Stimulated activated CD8-positive, alpha-beta memory T cell treated with anti-CD3 and anti-CD28 coated beads, Interleukin-4, amount 100 ng/mL, for 24 hours (primary cell): ENCODE measurements at regions not wholly inside any gene's neighbourhood (a gene's known extent, or its start where the extent isn't known, plus 50 kb on each side); places are given as distances from the start of the nearest gene placed in this dataset.
"Not testable (repeated sequence)": the region's sequence is repeated elsewhere in the genome, so short reads cannot be mapped to it uniquely, and the experiment has no call there.

Experiments
- DNase-seq: peaks from one replicate; pipeline ENCODE4 v3.0.0-alpha.2; 2020; ENCODE audit warnings: low read depth

DNA sequence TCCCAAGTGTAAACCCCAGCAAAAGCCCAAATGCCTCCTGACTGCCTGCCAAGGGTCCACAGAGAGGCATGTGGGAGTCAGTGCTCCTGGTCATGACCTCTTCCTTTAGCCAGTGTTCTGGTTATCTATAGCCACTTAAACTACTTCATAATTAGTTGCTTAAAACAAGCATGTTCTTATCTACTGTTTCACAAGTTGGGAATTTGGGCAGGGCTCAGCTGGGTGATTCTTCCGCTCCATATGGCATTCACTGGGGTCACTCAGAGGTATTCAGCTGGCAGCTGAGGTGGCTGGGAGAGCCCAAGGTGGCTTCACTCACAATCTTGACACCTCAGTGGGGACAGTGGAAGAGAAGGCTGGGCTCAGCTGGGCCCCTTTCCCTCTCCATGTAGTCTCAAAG is 184.0 kb upstream of the RGS6 start:
- no peak for DNase-seq

DNA sequence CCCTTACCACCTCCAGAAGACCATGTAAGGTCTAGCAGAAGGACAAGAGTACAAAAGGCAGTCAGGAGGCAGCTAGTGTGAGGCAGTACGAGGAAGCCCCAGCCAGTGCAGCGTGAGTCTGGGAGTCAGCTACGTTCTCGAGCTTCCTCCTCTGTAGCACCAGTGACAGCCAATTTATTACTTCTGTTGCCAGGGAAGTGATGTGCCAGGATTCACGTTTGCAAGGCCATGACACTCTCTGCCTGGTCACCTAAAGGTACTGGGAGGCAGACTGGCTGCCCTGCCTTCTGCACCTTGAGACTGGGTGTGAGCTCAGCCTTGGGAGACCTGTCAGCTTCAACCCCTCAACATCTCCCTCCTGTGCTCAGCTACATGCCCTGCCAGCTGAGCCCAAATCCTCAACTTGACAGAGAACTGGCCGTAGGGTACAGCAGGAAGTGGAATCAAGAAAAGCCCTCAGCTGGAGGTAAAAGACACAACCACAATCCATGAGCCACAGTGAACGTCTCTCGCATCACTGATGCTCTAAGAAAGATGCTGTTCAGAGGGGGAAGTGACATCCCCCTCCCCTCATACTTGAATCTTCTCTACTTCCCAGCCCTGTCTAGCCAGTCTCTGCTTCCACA is 182.5 kb upstream of the RGS6 start:
- no peak for DNase-seq

DNA sequence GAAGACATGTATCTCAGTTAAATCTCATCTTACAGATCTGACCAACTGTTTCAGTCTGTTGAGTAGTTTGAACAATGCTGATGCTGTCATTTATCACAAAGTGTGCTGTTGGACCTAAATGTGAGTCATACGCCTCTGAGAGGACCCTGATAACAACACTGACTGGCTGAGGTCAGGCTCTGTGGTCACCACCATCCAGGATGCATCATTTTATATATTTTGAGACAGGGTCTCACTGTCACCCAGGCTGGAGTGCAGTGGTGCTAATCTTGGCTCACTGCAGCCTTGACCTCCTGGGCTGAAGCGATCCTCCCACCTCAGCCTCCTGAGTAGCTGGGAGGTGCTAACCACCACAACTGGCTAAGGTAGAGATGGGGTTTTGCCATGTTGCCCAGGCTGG is 181.0 kb upstream of the RGS6 start:
- no peak for DNase-seq

DNA sequence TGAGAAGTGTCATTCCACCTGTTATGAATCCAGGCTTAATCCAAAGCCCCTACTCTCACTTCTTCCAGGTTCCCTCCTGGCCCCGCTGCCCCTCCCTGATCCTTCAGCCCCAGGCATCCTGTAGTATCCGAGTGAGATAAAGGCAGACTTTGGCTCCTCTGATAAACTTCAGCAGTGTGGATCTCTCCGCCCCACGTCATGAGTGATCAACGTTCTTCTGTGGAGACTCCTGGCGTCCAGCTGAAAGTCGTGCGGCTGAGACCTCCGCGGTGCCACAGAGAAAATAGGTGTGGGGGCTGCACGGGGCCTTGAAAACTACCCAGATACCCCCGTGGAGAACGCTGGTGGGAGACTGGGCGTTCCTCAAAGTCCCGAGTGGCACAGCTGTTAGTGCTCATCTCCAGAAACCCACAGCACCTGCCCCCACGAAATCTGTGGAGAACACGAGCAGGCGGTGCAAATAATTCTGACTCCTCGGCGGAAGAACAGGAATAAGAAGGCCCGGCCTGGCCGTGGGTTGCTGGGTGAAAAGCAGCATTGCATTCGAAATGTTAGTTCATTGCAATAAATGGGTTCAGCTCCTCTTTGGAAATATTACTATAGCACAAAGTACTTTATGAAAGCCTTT is 180.0 kb upstream of the RGS6 start:
- DNase-seq = no peak

DNA sequence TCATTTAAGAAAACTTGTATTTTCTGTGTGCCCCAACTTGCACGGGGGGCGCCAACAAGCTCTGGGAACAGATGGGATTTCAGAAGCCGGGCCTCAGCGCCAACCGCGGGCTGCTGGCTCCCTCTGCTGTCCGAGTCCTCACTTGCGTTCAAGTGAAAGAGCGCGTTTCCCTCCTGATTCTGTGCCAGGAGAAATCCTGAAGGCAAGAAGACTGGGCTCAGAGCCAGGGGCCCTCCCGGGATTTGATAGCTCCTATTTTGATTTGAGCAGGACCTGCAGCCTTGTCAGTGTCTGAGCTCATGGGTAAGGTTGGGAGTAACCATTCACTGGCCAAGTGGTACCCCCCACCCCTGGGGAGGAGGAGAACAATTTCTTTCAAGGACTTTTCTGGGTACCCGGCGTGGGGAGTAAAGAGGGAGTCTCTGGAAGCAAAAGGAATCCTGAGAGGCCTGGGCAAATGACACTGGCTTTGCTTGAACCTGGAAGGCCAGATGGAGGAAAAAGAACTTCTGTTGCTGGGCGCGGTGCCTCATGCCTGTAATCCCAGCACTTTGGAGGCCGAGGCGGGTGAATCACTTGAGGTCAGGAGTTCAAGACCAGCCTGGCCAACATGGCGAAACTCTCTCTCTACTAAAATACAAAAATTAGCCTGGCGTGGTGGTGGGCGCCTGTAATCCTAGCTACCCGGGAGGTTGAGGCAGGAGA is 179.0 kb upstream of the RGS6 start:
- peak; percentile 57 for DNase-seq

DNA sequence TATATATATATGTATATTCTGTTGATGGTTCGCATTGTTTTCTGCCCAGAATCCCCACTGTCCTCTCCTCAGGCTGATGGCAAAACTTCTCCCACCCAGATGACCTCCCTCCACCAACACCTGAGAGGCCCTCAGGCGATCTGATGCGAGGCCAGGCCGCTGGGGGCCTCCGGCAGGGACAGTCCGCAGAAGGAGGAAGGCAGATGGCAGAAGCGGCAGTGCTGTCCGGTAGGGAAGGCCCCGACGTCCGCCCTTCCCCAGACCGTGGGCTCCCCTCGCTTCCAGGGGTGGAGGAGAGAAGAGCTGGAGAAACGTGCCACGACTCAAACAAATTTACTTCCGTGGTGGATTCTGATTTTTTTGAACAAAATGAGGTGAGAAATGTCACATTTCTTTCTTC is 178.3 kb upstream of the RGS6 start:
- no peak for DNase-seq

DNA sequence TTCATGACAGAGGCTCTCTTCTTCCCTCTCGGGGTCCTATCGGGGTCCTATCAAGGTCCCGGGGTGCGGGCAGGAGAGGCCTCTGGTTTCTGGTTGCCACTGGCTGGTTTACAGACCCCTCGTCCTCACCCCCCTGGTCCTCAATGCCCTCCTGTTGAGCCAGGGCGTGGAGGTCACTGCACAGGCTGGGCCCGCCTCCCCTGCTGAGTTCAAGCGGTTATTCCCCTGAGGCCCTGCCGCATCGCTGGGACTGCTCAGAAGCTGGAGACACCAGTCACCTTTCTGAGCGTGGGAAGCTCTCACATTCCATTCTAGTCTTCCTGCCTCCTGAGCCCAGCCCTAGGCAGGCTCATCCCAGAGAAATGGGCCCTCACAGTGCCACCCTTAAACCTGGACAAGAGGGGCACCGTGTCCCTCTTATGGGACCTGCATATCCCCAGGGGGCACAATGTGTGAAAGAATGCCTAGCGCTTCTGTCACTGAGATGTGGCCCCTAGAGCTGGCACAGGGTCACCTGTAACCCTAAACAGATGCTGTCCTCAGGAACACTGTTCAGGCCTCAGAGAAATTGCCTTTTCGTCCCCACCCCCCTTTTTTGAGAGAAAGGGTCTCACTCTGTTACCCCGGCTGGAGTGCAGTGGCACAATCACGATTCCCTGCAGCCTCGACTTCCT is 177.7 kb upstream of the RGS6 start:
- DNase-seq = no peak

DNA sequence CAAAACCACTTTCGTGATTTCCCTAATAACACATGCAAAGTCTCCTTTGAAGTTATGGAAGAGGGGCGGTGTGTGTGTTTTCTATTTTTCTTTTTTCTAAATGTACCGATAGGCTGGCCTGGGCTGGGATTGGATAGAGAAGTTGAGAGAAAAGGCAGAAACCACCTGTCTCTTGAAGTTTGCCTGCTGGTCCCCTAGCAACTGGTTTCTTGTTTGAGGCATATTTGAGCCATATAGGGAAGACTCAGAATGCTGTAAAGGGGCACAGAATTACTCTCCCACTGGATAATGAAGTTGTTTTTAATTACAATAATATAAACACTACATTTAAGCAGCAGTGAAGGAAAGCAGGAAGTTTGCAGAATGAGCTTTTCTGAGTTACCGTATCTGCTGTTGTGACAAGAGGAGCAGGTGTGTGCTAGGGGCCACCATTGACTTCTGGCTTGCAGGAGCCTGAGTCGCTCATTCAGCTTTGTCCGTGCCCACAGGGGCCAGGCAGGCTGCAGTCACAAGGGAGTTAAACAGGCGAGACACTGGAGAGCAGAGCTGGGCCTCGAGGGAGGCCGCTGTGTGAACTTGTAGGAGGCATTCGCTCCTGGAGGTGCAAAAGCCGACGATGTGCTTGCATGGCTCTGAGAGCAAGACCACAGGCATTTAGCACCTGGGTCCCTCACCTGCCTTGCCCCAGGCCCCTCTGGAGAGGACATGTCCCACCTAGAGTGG is 173.8 kb upstream of the RGS6 start:
- no peak for DNase-seq

DNA sequence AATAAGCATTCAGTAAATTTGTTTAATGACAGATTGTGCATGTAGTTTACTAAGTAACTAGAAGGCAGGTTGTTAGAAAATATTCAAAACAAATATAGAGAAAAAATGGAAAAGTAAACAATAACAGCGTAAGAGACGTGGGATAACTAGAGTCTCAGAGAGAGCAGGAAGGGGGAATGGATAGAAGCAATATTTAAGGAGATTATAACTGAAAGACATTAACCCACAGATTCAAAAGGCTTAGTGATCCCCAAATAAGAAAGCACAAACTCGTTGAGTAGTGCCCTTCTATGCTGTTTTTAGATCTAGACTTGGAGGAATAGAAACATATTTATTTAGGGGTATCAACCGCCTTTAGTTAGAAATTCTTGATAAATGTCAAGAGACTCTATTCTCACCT is 169.7 kb upstream of the RGS6 start:
- no peak for DNase-seq

DNA sequence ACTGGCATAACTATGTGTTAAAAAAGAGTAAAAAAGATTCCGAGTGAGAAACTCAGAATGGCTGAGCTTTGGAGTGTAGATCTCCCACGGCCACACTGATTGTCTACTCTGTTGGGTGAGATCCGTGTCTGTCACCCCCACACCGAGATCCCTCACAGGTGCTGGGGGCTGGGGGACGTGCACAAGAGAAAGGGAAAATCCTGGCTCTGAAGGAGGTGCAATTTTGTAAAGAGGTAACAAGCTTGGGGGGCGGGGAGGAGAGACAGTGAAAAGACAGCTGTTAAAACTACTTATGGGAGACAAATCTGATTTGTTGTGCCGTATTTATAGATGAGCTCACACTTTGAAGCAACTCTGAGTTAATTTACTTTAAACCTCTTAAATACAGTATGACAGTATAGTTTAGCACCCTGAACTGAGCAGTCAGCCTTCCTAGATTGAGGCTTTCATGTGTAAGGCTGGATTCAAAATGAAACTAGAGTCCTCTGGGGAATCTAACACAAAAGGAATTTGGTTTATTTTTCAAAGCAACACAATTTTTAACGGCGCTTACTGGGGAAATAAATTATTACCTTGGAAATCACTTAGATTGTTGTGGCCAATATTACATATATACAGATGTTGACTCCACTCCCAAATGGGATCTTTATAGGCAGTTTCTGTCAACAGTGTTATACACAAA is 167.4 kb upstream of the RGS6 start:
- DNase-seq = no peak

DNA sequence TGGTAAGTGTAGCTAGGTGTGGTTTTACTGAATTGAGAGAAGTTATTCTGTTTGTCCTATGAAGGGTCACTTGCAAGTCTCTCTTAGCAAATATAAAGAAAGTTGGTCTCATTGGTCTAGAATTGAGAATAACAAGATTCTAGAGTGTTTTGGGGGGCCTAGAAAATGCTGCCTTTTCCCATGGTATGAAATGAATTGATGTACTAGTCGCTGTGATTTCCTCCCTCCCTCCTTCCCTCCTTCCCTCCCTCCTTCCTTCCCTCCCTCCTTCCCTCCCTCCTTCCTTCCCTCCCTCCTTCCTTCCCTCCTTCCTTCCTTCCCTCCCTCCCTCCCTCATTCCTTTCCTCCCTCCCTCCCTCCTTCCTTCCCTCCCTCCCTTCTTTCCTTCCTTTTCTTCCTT is 166.7 kb upstream of the RGS6 start:
- no peak for DNase-seq

DNA sequence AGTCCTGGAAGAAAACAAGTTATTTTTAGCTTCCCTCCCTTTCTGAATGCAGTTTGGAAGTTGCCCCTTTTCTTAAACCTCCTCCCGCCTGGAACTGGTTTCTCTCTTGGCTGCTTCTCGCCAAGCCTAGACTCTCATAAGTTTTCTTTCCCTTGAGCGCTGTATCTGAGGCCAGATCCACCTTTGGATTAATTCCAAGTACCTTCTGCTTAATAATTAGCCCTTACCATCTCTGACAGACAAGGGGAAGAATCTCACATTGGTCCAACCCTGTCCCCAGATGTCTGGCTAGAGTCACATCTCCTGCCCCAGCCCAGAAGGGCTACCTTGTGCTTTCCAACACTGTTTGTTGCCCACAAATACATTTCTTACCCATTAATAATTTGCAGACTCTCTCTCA is 161.8 kb upstream of the RGS6 start:
- DNase-seq = no peak

DNA sequence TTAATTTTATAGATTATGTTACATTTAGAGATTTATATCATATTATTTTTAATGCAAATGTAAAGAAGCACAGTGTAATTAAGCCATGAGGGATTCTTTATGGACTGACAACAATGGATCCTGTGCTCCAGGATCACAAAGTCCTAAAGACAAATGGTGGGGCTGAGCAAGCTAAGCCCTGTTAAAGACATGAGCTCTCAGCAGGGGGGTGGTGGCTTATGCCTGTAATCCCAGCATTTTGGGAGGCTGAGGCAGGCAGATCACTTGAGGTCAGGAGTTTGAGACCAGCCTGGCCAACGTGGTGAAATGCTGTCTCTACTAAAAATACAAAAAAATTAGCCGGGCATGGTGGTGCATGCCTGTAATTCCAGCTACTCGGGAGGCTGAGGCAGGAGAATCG is 160.8 kb upstream of the RGS6 start:
- not testable (repeated sequence) for DNase-seq

DNA sequence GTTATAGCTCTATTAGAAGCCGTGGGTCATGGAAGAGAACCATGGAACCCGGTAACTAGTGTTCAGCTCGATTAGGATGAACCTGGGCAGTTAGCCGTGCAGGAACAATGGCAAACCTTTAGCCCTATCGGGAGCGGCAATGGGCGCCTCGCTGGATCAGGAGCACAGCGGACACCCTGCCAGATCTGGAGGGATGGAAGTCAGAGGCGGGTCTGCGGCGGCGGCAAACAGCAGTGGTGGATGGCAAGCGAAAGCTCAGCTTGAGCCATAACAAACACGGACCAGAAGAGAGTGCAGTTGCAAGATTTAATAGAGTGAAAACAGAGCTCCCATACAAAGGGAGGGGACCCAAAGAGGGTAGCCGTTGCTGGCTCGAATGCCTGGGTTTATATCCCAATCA is 160.2 kb upstream of the RGS6 start:
- DNase-seq = not testable (repeated sequence)

DNA sequence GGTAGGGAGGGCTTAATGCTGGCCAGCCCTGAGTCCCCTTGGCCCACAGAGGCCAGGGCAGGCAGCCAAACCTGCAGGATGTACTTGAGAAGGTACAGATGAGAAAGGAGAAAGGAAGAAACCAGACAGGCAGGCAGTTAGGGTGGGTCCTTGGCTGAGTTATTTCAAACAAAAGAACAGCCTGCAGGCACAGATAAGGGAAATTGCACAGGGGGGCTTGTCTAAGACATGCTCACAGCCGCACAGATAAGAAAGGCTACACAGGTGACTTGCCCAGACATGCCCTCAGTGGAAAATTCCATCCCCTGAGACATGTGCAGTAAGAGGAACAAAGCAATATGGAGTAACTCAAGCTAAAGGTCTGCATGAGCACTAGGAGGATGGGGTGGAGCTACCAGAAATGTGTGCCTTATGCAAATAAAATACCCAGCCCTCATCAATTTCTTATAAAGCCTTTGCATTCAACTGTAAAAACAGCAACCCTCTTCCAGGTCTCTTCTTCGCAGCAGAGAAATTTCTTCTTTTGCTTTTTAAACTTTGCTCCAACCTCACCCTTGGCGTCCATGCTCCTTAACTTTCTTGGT is 158.2 kb upstream of the RGS6 start:
- DNase-seq = no peak

DNA sequence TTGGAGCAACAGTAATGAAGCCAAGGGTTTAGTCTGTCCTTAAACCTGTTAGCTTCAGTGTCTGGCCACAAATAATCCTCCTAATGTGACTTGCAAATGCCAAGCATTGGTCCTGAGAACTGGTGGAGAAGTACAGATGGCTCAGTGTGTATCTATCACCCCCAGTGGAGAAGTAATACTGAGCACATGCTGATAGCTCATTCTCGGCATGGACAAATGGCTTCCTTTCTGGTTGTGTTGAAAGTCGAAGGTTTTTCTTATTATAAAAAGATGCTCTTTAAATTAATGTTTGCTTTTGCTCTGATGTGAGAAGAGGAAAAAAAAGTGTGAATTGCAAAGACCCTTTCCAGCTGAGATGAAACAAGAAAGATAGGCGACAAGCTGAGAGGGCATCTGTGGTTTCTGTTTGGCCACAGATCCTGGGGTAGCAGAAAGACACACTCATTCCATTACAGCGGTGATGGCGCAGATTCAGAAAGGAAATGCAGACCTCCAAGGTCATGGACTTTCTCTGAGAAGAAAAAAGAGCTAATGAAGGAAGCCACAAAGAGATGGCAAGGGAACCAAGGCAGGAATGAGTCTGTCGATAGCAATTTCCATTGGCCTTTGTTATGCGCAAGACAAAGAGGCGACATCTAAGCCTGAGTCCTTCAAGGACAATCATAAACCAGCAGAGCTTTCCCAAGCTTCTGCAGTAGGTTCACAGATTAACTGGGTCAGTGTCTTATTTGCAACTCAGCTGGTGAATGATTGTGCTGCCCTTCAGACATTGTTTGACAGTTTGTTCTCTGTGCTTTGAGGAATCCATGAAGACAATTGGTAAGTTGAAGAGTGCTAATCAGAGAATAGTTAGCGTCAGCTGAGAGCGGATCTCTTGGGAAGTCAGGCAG is 155.5 kb upstream of the RGS6 start:
- no peak for DNase-seq

DNA sequence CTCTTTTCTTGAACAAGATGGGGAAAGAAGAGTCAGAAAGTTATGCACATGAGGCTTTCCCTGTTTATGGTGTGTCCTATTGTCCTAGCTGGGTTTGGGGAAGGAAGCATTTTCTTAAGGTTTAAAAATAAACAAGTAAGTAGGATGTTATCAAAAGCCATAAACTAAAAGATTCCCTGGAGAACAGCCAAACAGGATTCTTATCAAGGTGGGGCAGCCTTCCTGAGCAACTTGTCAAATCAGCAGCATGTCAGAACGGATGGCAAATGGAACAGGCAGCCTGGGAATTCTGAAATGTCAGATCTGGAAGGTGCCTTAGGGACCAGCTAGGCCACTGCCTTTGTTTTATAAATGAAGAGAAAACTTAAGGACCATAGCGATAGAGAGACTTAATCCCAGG is 152.2 kb upstream of the RGS6 start:
- DNase-seq = no peak

DNA sequence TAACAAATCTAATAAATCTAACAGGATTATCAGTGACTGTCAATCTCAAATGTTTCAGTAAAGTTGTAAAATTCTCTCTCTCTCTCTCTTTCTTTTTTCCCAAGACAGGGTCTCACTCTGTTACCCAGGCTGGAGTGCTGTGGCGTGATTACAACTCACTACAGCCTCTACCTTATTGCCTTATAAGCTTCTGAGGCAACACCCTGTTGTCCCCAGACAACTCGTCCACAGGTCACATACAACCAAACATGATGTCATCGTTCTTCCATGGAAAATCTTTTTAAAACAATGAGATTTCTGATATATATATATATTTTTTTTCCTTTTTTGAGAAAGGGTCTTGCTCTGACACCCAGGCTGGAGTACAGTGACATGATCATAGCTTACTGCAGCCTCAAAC is 151.4 kb upstream of the RGS6 start:
- DNase-seq = no peak

DNA sequence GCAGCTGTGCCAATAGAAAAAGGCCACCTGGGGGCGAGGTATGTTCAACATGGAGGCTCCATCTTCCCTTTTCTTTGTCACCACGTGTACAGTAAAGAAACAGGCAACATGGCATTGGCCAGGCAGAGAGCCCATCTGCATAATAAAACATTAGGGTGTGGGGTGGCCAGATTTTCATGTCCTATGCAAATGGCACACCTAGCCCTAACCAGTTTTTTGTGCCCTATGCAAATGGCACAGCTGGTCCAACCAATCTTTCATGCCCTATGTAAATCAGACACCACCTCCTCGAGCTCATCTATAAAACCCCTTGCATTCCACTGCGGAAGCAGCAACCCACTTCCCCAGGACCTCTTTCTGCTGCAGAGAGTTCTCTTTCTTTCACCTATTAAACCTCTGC is 149.1 kb upstream of the RGS6 start:
- no peak for DNase-seq

DNA sequence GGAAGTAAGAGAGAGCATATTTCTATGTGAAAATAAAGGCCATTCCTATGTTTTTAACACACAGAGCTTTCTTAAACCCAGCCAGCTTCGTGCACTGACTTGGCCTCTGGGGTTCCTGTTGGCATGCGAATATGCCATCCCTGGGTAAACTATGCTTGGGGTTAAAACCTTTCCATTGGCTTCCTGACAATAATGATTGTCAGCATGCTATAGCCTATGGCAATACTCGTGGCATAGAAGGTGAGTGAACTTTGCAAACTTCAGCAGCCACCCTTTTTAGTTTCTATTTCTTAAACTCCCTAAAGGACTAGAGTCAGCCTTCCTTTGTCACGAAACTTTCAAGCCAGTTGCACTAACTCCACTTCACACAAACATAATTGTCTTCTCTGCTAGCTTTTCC is 148.4 kb upstream of the RGS6 start:
- no peak for DNase-seq

DNA sequence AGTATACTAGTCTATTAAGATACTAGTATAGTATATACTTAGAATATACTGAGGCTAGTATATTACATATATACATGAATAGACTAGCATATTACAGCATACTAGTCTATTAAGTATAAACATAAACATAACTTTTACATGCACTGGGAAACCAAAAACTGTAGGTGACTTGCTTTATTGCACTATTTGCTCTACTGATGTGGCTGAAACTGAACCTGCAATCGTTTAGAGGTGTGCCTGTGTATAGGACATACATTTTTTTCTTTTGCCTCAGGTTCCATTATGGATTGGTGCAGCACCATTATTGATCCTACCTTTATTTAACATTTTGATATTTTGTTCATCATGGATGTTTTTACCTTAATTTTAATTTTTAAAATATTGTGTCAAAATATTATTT is 143.2 kb upstream of the RGS6 start:
- no peak for DNase-seq
